GM19351 (cell line): ENCODE measurements at regions not wholly inside any gene's neighbourhood (a gene's known extent, or its start where the extent isn't known, plus 50 kb on each side); places are given as distances from the start of the nearest gene placed in this dataset.
"Not testable (repeated sequence)": the region's sequence is repeated elsewhere in the genome, so short reads cannot be mapped to it uniquely, and the experiment has no call there.

Experiments used
- ATAC-seq: cut with Tn5 transposase; IDR thresholded peaks from one replicate; pipeline ENCODE4 v1.9.1; 2021; ENCODE audit warnings: mild to moderate bottlenecking, moderate library complexity; ENCODE audit not compliant: unreplicated experiment

DNA sequence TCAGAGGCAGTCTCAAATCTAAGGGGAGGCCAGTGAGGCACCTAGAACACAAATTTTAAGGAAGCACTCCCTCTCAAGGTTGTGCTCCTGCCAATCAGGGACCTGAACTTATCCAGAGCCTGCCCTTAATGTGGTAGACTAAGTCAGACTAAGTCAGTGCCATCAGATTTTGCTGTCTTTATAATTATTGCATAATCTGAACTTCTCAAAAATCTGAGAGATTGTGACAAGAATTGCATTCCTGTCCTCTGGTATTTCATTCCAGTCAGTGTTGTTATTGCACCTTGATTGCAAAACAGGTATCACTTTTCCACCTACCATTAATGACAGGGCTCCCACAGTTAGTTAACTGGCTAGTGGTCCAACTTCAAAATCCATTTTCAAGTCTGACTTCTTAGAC is 197.1 kb upstream of the HCN1 start:
- no peak for ATAC-seq

DNA sequence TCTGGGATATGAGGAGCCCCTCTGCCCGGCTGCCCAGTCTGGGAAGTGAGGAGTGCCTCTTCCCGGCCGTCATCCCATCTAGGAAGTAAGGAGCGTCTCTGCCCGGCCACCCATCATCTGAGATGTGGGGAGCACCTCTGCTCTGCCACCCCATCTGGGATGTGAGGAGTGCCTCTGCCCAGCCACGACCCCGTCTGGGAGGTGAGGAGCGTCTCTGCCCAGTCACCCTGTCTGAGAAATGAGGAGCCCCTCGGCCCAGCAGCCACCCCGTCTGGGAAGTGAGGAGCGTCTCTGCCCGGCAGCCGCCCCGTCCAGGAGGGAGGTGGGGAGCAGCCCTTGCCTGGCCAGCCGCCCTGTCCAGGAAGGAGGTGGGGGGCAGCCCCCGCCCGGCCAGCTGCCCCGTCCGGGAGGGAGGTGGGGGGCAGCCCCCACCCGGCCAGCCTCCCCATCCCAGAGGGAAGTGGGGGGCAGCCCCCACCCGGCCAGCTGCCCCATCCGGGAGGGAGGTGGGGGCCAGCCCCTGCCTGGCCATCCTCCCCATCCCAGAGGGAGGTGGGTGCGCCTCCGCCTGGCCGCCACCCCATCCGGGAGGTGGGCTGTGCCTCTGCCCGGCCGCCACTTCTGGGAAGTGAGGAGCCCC is 194.4 kb upstream of the HCN1 start:
- not testable (repeated sequence) for ATAC-seq

DNA sequence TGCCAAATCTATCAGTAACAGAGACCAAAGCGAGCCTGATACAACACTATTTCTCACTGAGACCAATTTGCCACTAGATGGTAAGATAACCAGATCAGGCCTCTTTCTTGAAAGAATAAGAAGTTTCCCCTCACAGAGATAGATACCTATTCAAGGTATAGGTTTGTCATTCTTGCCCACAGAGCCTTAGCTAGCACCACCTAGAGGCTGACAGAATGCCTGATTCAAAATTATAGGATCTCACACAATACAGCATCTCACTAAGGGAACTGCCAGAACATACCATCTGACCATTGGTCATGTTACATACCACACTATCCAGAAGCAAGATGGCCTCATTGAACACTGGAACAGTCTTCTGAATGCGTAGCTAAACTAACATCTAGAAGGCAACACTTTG is 166.6 kb upstream of the HCN1 start:
- ATAC-seq = no peak

DNA sequence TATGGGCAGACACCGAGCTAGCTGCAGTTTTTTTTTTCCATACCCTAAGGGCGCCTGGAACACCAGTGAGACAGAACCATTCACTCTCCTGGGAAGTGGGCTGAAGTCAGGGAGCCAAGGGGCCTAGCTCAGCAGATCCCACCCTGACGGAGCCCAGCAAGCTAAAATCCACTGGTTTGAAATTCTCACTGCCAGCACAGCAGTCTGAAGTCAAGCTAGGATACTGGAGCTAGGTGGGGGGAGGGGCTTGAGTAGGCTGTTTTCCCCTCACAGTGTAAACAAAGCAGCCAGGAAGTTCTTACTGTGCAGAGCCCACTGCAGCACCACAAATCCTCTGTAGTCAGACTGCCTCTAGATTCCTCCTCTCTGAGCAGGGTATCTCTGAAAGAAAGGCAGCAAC is 151.7 kb upstream of the HCN1 start:
- ATAC-seq = no peak

GRCh38 chr5:45826055-45826454 is 129.9 kb upstream of the HCN1 start:
- no peak for ATAC-seq

DNA sequence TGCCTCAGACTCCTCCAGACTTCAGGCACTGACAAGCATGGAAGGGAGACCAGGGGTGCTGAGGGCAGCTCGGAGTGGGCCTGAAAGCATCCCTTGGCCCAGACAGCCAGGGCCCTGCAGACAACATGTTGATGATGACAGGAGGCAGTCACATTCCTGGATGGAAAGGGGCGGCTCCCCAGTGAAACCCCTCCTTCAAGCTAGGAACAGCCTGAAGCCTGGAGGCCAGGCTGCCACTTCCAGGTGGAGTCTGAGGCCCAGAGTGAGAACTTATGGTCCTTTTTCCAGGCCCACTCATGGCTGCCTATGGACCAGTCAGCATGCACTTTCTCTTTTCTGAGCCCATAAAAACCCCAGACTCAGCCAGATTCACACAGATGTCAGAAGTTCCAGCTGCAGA is 104.2 kb upstream of the HCN1 start:
- no peak for ATAC-seq

GRCh38 chr5:45799388-45799787 is 103.2 kb upstream of the HCN1 start:
- no peak for ATAC-seq

GRCh38 chr5:45796959-45797553 is 100.9 kb upstream of the HCN1 start:
- ATAC-seq = no peak

GRCh38 chr5:45795458-45795857 is 99.3 kb upstream of the HCN1 start:
- no peak for ATAC-seq

GRCh38 chr5:45793638-45794532 is 97.7 kb upstream of the HCN1 start:
- ATAC-seq = peak; percentile 81

- ATAC-seq = no peak
These were observed 83.9 kb upstream of the HCN1 start for GRCh38 chr5:45779874-45780671.

DNA sequence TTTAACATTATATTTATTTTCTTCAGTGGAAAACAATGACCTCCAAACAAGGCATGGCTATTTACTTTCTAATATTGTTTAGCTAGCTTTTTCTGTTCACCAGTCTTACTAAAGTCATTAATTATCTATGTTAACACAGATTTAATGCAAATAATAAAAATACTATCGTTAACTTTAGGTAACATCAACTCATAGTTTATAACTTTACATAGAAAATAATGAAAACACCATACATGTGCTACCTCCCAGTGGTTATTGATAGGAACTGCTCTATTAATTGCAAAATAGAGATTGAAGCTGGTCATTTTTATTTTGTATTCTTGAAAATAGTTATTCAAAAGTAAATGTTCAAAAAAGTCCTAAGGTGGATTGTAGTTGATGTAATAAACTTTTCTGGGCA is 78.3 kb upstream of the HCN1 start:
- ATAC-seq = peak; percentile 73

GRCh38 chr5:45772402-45772801 is 76.2 kb upstream of the HCN1 start:
- no peak for ATAC-seq

GRCh38 chr5:45765561-45765960 is 69.4 kb upstream of the HCN1 start:
- ATAC-seq = no peak

DNA sequence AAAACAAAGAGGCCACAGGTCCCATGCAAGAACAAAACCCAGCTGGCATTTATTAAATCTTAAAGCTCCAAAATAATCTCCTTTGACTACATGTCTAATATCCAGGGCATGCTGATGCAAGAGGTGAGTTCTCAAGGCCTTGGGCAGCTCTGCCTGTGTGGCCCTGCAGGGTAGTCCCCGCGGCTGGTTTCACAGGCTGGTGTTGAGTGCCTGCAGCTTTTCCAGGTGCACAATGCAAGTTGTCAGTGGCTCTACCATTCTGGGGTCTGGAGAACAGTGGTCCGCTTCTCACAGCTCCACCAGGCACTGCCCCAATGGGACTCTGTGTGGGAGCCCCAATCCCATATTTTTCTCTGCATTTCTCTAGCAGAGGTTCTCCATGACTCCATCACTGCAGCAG is 54.4 kb upstream of the HCN1 start:
- ATAC-seq = no peak

DNA sequence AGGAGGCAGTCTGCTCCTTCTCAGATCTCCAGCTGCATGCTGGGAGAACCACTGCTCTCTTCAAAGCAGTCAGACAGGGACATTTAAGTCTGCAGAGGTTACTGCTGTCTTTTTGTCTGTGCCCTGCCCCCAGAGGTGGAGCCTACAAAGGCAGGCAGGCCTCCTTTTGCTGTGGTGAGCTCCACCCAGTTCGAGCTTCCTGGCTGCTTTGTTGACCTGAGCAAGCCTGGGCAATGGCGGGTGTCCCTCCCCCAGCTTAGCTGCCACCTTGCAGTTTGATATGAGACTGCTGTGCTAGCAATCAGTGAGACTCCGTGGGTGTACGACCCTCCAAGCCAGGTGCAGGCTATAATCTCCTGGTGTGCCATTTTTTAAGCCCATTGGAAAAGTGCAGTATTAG is 52.3 kb upstream of the HCN1 start:
- not testable (repeated sequence) for ATAC-seq
